ENCODE measurements at regions not wholly inside any gene's neighbourhood (a gene's known extent, or its start where the extent isn't known, plus 50 kb on each side); places are given as distances from the start of the nearest gene placed in this dataset.

- no peak for TF ChIP-seq EZH2 (IDR thresholded peaks at IDR 0.05; ENCODE audit: low read length, unreplicated experiment)
- TF ChIP-seq EZH2phosphoT487 (IDR thresholded peaks at IDR 0.05; ENCODE audit: borderline replicate concordance, low read length): no peak
- no peak for TF ChIP-seq CTCF (conservative IDR thresholded peaks at IDR 0.05; ENCODE audit: low read depth, low read length)
- H3K27ac ChIP-seq (ENCODE audit: low read length): no peak overlapping the region
- H3F3A ChIP-seq (ENCODE audit: low read length, unreplicated experiment): no peaks in the 10 kb centered on the region
- no peaks in the 10 kb centered on the region for H4K20me1 ChIP-seq (ENCODE audit: low read length)
- H2AFZ ChIP-seq (ENCODE audit: low read length): no peak overlapping the region
- no peaks in the 10 kb centered on the region for H3K27me3 ChIP-seq (ENCODE audit: low read length)
- no peaks in the 10 kb centered on the region for H3K9me2 ChIP-seq (replicated peaks; ENCODE audit: low read length)
- no peaks in the 10 kb centered on the region for H3K36me3 ChIP-seq (ENCODE audit: low read depth, low read length)
- no peak overlapping the region for H3K4me2 ChIP-seq (ENCODE audit: low read length)
- POLR2A ChIA-PET (ENCODE audit: unreplicated experiment): no interaction called here
- H3K9ac ChIP-seq (ENCODE audit: low read length): no peak overlapping the region
- no TSS peak for BruUV-seq (replicated peaks)
- CTCF ChIA-PET: no interaction called here
- no peaks in the 10 kb centered on the region for H3K4me1 ChIP-seq (ENCODE audit: insufficient read depth, low read length)
- no peaks in the 10 kb centered on the region for H3K79me2 ChIP-seq (ENCODE audit: low read length)
- intact Hi-C loops (cut with micrococcal nuclease): no loop called here
- no peak overlapping the region for H3K4me3 ChIP-seq (ENCODE audit: low read length)
- H3K9me3 ChIP-seq (ENCODE audit: low read length): no peaks in the 10 kb centered on the region
- ATAC-seq: no peak
- DNase-seq: no peak
These were observed 1113.1 kb downstream of the PCDH17 start for GRCh38 chr13:58744686-58745085.

- intact Hi-C loops (cut with micrococcal nuclease): no loop called here
- H3K4me1 ChIP-seq (ENCODE audit: insufficient read depth, low read length): no peaks in the 10 kb centered on the region
- H3K36me3 ChIP-seq (ENCODE audit: low read depth, low read length): no peaks in the 10 kb centered on the region
- H3K4me3 ChIP-seq (ENCODE audit: low read length): no peak overlapping the region
- no peaks in the 10 kb centered on the region for H3K79me2 ChIP-seq (ENCODE audit: low read length)
- H3F3A ChIP-seq (ENCODE audit: low read length, unreplicated experiment): no peaks in the 10 kb centered on the region
- no peak for DNase-seq
- ChIA-PET CTCF (interaction anchor here (0.7 kb wide), 1 partner anchor 148 kb away, joined by 5 read pairs; no protein-coding TSS in a partner anchor), POLR2A (ENCODE audit: unreplicated experiment) (no interaction called here)
- no TSS peak for BruUV-seq (replicated peaks)
- H4K20me1 ChIP-seq (ENCODE audit: low read length): no peaks in the 10 kb centered on the region
- no peaks in the 10 kb centered on the region for H3K9me2 ChIP-seq (replicated peaks; ENCODE audit: low read length)
- H3K9ac ChIP-seq (ENCODE audit: low read length): no peak overlapping the region
- H3K9me3 ChIP-seq (ENCODE audit: low read length): no peaks in the 10 kb centered on the region
- ATAC-seq: no peak
- no peaks in the 10 kb centered on the region for H3K27me3 ChIP-seq (ENCODE audit: low read length)
- no peak overlapping the region for H3K4me2 ChIP-seq (ENCODE audit: low read length)
- H2AFZ ChIP-seq (ENCODE audit: low read length): no peak overlapping the region
- TF ChIP-seq EZH2 (IDR thresholded peaks at IDR 0.05; ENCODE audit: low read length, unreplicated experiment) (no peak), EZH2phosphoT487 (IDR thresholded peaks at IDR 0.05; ENCODE audit: borderline replicate concordance, low read length) (no peak), CTCF (conservative IDR thresholded peaks at IDR 0.05; ENCODE audit: low read depth, low read length) (no peak)
- H3K27ac ChIP-seq (ENCODE audit: low read length): no peak overlapping the region
These were observed 1136.0 kb downstream of the PCDH17 start for GRCh38 chr13:58767566-58767965.

- TF ChIP-seq EZH2phosphoT487 (IDR thresholded peaks at IDR 0.05; ENCODE audit: borderline replicate concordance, low read length) (no peak), CTCF (conservative IDR thresholded peaks at IDR 0.05; ENCODE audit: low read depth, low read length) (no peak), EZH2 (IDR thresholded peaks at IDR 0.05; ENCODE audit: low read length, unreplicated experiment) (no peak)
- Histone ChIP-seq H3K4me3 (ENCODE audit: low read length) (no peak overlapping the region), H3K9ac (ENCODE audit: low read length) (no peak overlapping the region), H3K4me1 (ENCODE audit: insufficient read depth, low read length) (no peaks in the 10 kb centered on the region), H2AFZ (ENCODE audit: low read length) (no peak overlapping the region), H3K4me2 (ENCODE audit: low read length) (no peak overlapping the region), H3K79me2 (ENCODE audit: low read length) (no peaks in the 10 kb centered on the region), H3K27me3 (ENCODE audit: low read length) (no peaks in the 10 kb centered on the region), H3K27ac (ENCODE audit: low read length) (no peak overlapping the region), H3K9me2 (replicated peaks; ENCODE audit: low read length) (no peaks in the 10 kb centered on the region), H3K9me3 (ENCODE audit: low read length) (no peaks in the 10 kb centered on the region), H3K36me3 (ENCODE audit: low read depth, low read length) (no peaks in the 10 kb centered on the region), H3F3A (ENCODE audit: low read length, unreplicated experiment) (no peaks in the 10 kb centered on the region), H4K20me1 (ENCODE audit: low read length) (no peaks in the 10 kb centered on the region)
- intact Hi-C loops (cut with micrococcal nuclease): no loop called here
- no peak for ATAC-seq
- DNase-seq: no peak
- BruUV-seq (replicated peaks): no TSS peak
- ChIA-PET POLR2A (ENCODE audit: unreplicated experiment) (no interaction called here), CTCF (no interaction called here)
These were observed 1141.8 kb downstream of the PCDH17 start for GRCh38 chr13:58773280-58773859.
